RWPE2 (cell line): ENCODE measurements at regions not wholly inside any gene's neighbourhood (a gene's known extent, or its start where the extent isn't known, plus 50 kb on each side); places are given as distances from the start of the nearest gene placed in this dataset.
"Not testable (repeated sequence)": the region's sequence is repeated elsewhere in the genome, so short reads cannot be mapped to it uniquely, and the experiment has no call there.

Experiments
- ATAC-seq: fragments of 200-7000 bp; cut with Tn5 transposase; 3 replicates; pipeline ENCODE4 v1.9.1; 2021; ENCODE audit warnings: low read depth
- DNase-seq: peaks from one replicate; pipeline ENCODE4 v3.0.0-alpha.2; 2020; ENCODE audit warnings: low spot score
- H3K27ac ChIP-seq: fragments of 450-650 bp; 2 replicates; pipeline ENCODE4 v1.5.1; 2017; ENCODE audit warnings: mild to moderate bottlenecking; ENCODE audit not compliant: poor library complexity, severe bottlenecking
- H3K27me3 ChIP-seq: fragments of 250-450 bp; sonication (Bioruptor Pico); 2 replicates; pipeline ENCODE4 v1.5.1; 2021; ENCODE audit warnings: mild to moderate bottlenecking, moderate library complexity; ENCODE audit not compliant: insufficient read depth, poor library complexity, severe bottlenecking
- H3K36me3 ChIP-seq: fragments of 250-450 bp; sonication (Bioruptor Pico); 2 replicates; pipeline ENCODE4 v1.5.1; 2020; ENCODE audit warnings: low read depth, mild to moderate bottlenecking, moderate library complexity
- H3K4me1 ChIP-seq: fragments of 250-450 bp; sonication (Bioruptor Pico); 2 replicates; pipeline ENCODE4 v1.5.1; 2021; ENCODE audit warnings: mild to moderate bottlenecking, moderate library complexity; ENCODE audit not compliant: insufficient read depth, poor library complexity, severe bottlenecking
- H3K4me3 ChIP-seq: fragments of 250-450 bp; sonication (Bioruptor Pico); 2 replicates; pipeline ENCODE4 v1.5.1; 2021; ENCODE audit warnings: mild to moderate bottlenecking, moderate library complexity; ENCODE audit not compliant: severe bottlenecking
- H3K9me3 ChIP-seq: fragments of 250-450 bp; sonication (Bioruptor Pico); 2 replicates; pipeline ENCODE4 v1.5.1; 2021; ENCODE audit warnings: mild to moderate bottlenecking, moderate library complexity; ENCODE audit not compliant: severe bottlenecking
- TF ChIP-seq, protein P1 (sequence below): fragments of 450-650 bp; IDR thresholded peaks from one replicate; pipeline ENCODE4 v1.5.1; 2017; ENCODE audit warnings: mild to moderate bottlenecking, moderate library complexity; ENCODE audit not compliant: poor library complexity, severe bottlenecking

DNA sequence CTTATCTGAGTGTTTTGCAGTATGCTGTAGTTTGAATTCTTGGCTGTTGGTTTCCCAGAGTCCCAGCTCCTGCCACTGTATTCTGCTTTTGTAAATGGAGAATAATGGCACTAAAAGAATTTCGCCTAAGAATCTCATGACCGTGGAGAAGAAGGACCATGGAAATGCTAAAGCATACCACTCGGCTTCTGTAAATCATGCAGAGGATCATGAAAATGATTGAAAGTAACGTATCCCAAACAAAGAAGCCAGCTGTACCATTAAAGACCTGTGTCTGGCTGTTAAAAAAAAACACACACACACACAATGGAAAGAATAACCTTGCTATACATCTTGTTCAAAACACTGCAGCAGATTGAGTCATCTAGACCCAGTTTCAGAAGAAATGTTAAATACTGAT lies 287.9 kb downstream of the ZNF326 start:
- Histone ChIP-seq H3K27ac (no peak overlapping the region), H3K4me1 (no peaks in the 10 kb centered on the region), H3K36me3 (no peaks in the 10 kb centered on the region), H3K9me3 (no peaks in the 10 kb centered on the region), H3K27me3 (no peaks in the 10 kb centered on the region), H3K4me3 (no peak overlapping the region)
- ATAC-seq (no peak), DNase-seq (no peak)
- TF ChIP-seq, protein P1, sequence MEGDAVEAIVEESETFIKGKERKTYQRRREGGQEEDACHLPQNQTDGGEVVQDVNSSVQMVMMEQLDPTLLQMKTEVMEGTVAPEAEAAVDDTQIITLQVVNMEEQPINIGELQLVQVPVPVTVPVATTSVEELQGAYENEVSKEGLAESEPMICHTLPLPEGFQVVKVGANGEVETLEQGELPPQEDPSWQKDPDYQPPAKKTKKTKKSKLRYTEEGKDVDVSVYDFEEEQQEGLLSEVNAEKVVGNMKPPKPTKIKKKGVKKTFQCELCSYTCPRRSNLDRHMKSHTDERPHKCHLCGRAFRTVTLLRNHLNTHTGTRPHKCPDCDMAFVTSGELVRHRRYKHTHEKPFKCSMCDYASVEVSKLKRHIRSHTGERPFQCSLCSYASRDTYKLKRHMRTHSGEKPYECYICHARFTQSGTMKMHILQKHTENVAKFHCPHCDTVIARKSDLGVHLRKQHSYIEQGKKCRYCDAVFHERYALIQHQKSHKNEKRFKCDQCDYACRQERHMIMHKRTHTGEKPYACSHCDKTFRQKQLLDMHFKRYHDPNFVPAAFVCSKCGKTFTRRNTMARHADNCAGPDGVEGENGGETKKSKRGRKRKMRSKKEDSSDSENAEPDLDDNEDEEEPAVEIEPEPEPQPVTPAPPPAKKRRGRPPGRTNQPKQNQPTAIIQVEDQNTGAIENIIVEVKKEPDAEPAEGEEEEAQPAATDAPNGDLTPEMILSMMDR = no peak

- not testable (repeated sequence) for H3K27ac ChIP-seq, H3K4me3 ChIP-seq, H3K9me3 ChIP-seq, H3K36me3 ChIP-seq, H3K4me1 ChIP-seq, H3K27me3 ChIP-seq, ATAC-seq, DNase-seq
Measured at GRCh38 chr1:90281886-90282285, 287.0 kb downstream of the ZNF326 start.

DNA sequence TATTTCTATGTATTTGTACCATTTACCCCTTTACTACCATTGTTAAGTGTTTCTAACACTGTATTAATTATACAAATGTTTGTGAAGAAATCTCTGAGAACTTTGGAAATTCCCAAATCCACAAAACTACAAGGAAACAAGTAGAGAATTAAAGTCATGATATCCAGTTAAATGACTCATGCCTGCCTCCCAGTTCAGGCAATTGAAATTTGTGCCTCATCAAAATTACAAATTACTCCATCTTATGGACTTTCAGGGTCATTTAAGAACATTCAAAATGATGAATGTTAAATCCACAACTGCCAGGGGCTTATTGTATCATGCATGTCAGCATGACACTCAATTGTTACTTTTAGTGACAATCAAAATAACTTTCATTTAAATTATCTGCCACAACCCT lies 282.4 kb downstream of the ZNF326 start:
- TF ChIP-seq, protein P1 = no peak
- Histone ChIP-seq H3K27ac (no peak overlapping the region), H3K36me3 (no peaks in the 10 kb centered on the region), H3K4me3 (no peak overlapping the region), H3K27me3 (no peaks in the 10 kb centered on the region), H3K9me3 (no peaks in the 10 kb centered on the region), H3K4me1 (no peaks in the 10 kb centered on the region)
- DNase-seq (no peak), ATAC-seq (no peak)

DNA sequence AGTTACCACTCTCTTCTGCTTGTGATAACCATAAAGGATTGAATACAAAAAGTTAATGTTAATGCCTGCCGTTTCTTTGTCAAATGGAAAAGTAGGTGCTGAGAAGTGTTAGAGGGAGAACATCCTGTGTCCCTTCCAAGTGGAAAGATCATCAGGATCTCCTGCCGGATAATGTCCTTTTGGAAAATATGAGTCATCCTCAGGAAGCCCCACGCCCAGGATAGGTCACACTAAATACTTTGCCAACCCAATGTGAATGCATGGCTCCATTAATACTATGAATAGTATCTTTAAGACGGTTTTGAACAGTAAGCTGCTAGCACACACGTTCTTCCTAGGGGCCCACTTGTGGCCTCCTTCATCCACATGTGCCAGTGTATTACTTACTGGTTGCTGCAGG lies 279.5 kb downstream of the ZNF326 start:
- no peak overlapping the region for H3K4me3 ChIP-seq
- TF ChIP-seq, protein P1 = no peak
- H3K27me3 ChIP-seq = no peaks in the 10 kb centered on the region
- no peak for ATAC-seq
- no peak for DNase-seq
- no peak overlapping the region for H3K27ac ChIP-seq
- H3K9me3 ChIP-seq = no peaks in the 10 kb centered on the region
- no peaks in the 10 kb centered on the region for H3K4me1 ChIP-seq
- no peaks in the 10 kb centered on the region for H3K36me3 ChIP-seq

GRCh38 chr1:90273241-90273774 lies 278.4 kb downstream of the ZNF326 start:
- TF ChIP-seq, protein P1 = no peak
- ATAC-seq = no peak
- DNase-seq = no peak
- Histone ChIP-seq H3K4me1 (no peaks in the 10 kb centered on the region), H3K4me3 (no peak overlapping the region), H3K9me3 (no peaks in the 10 kb centered on the region), H3K27me3 (no peaks in the 10 kb centered on the region), H3K36me3 (no peaks in the 10 kb centered on the region), H3K27ac (no peak overlapping the region)
